Parathyroid adenoma (tissue), 2 donors: ENCODE measurements at regions not wholly inside any gene's neighbourhood (a gene's known extent, or its start where the extent isn't known, plus 50 kb on each side); places are given as distances from the start of the nearest gene placed in this dataset.

Source experiments
- H2AFZ ChIP-seq: fragments of 300-600 bp; sonication (generic); one replicate; pipeline ENCODE4 v1.7.0; 2017; ENCODE audit warnings: antibody characterized with exemption, mild to moderate bottlenecking
- H3K27ac ChIP-seq: fragments of 300-600 bp; sonication (generic); one replicate; pipeline ENCODE4 v1.7.0; 2017
- H3K27me3 ChIP-seq: fragments of 300-600 bp; sonication (generic); one replicate; pipeline ENCODE4 v1.7.0; 2017; ENCODE audit warnings: low read length; ENCODE audit not compliant: control insufficient read depth, insufficient read depth
- H3K36me3 ChIP-seq: fragments of 300-600 bp; sonication (generic); one replicate; pipeline ENCODE4 v1.7.0; 2017; ENCODE audit warnings: low read length; ENCODE audit not compliant: control insufficient read depth, insufficient read depth
- H3K4me1 ChIP-seq: fragments of 300-600 bp; sonication (generic); one replicate; pipeline ENCODE4 v1.7.0; 2017; ENCODE audit warnings: control low read depth
- H3K4me2 ChIP-seq: fragments of 300-600 bp; sonication (generic); one replicate; pipeline ENCODE4 v1.7.0; 2017; ENCODE audit warnings: low read length
- H3K4me3 ChIP-seq: fragments of 300-600 bp; sonication (generic); one replicate; pipeline ENCODE4 v1.7.0; 2017; ENCODE audit warnings: low read depth, low read length
- H3K79me2 ChIP-seq: fragments of 300-600 bp; sonication (generic); one replicate; pipeline ENCODE4 v1.7.0; 2017; ENCODE audit warnings: control low read depth
- H3K9ac ChIP-seq: fragments of 300-600 bp; sonication (generic); one replicate; pipeline ENCODE4 v1.7.0; 2017; ENCODE audit warnings: mild to moderate bottlenecking
- H3K9me3 ChIP-seq: fragments of 300-600 bp; sonication (generic); one replicate; pipeline ENCODE4 v1.7.0; 2017; ENCODE audit warnings: low read length; ENCODE audit not compliant: control insufficient read depth
- CTCF ChIP-seq: fragments of 300-600 bp; sonication (generic); IDR thresholded peaks from one replicate; pipeline ENCODE4 v1.7.0; 2017; ENCODE audit warnings: antibody characterized with exemption, mild to moderate bottlenecking
- donor health status: primary hyperparathyroidism.

- no peaks in the 10 kb centered on the region for H3K9me3 ChIP-seq
- H3K4me3 ChIP-seq = no peak overlapping the region
- H2AFZ ChIP-seq = no peak overlapping the region
- no peak overlapping the region for H3K27ac ChIP-seq
- no peaks in the 10 kb centered on the region for H3K4me1 ChIP-seq
- H3K36me3 ChIP-seq = no peaks in the 10 kb centered on the region
- H3K27me3 ChIP-seq = no peaks in the 10 kb centered on the region
- no peak overlapping the region for H3K9ac ChIP-seq
- no peaks in the 10 kb centered on the region for H3K79me2 ChIP-seq
- H3K4me2 ChIP-seq = no peak overlapping the region
- TF ChIP-seq CTCF = no peak
These were observed 679.0 kb upstream of the CA10 start for GRCh38 chr17:52837492-52837891.

GRCh38 chr17:52831536-52831935, 673.0 kb upstream of the CA10 start:
- Histone ChIP-seq H3K9me3 (no peaks in the 10 kb centered on the region), H3K27me3 (no peaks in the 10 kb centered on the region), H3K4me1 (no peaks in the 10 kb centered on the region), H3K9ac (no peak overlapping the region), H3K4me3 (no peak overlapping the region), H3K79me2 (no peaks in the 10 kb centered on the region), H3K27ac (no peak overlapping the region), H2AFZ (no peak overlapping the region), H3K36me3 (no peaks in the 10 kb centered on the region), H3K4me2 (no peak overlapping the region)
- TF ChIP-seq CTCF = no peak

- no peaks in the 10 kb centered on the region for H3K9me3 ChIP-seq
- no peaks in the 10 kb centered on the region for H3K4me1 ChIP-seq
- H3K4me2 ChIP-seq = no peak overlapping the region
- no peak overlapping the region for H3K4me3 ChIP-seq
- H3K79me2 ChIP-seq = no peaks in the 10 kb centered on the region
- H3K27ac ChIP-seq = no peak overlapping the region
- no peaks in the 10 kb centered on the region for H3K27me3 ChIP-seq
- no peak overlapping the region for H2AFZ ChIP-seq
- H3K36me3 ChIP-seq = no peaks in the 10 kb centered on the region
- no peak overlapping the region for H3K9ac ChIP-seq
- TF ChIP-seq CTCF = no peak
These were observed 670.1 kb upstream of the CA10 start for GRCh38 chr17:52828621-52829020.

- Histone ChIP-seq H3K9ac (no peak overlapping the region), H3K4me2 (no peak overlapping the region), H2AFZ (no peak overlapping the region), H3K79me2 (no peaks in the 10 kb centered on the region), H3K27ac (no peak overlapping the region), H3K36me3 (no peaks in the 10 kb centered on the region), H3K9me3 (no peaks in the 10 kb centered on the region), H3K4me1 (no peaks in the 10 kb centered on the region), H3K4me3 (no peak overlapping the region), H3K27me3 (no peaks in the 10 kb centered on the region)
- TF ChIP-seq CTCF = no peak
These were observed 669.0 kb upstream of the CA10 start for GRCh38 chr17:52827526-52827925.

- no peaks in the 10 kb centered on the region for H3K27me3 ChIP-seq
- no peaks in the 10 kb centered on the region for H3K4me1 ChIP-seq
- H3K9me3 ChIP-seq = no peaks in the 10 kb centered on the region
- no peaks in the 10 kb centered on the region for H3K36me3 ChIP-seq
- H3K27ac ChIP-seq = no peak overlapping the region
- no peak overlapping the region for H3K4me2 ChIP-seq
- H3K9ac ChIP-seq = no peak overlapping the region
- no peak for TF ChIP-seq CTCF
- H3K79me2 ChIP-seq = no peaks in the 10 kb centered on the region
- H2AFZ ChIP-seq = no peak overlapping the region
- H3K4me3 ChIP-seq = no peak overlapping the region
These were observed 666.0 kb upstream of the CA10 start for GRCh38 chr17:52824542-52824941.
